ENCODE measurements at regions not wholly inside any gene's neighbourhood (a gene's known extent, or its start where the extent isn't known, plus 50 kb on each side); places are given as distances from the start of the nearest gene placed in this dataset.

GRCh38 chr5:68372161-68372560 lies 156.6 kb downstream of the PIK3R1 start:
- TF ChIP-seq CTCF (IDR thresholded peaks at IDR 0.05), result no peak
- no peak for TF ChIP-seq EZH2 (IDR thresholded peaks at IDR 0.05)
- no peak for TF ChIP-seq EZH2phosphoT487 (IDR thresholded peaks at IDR 0.05)

Measured in neural progenitor cell (in vitro differentiated cells).